Left ventricle myocardium inferior (tissue), 1 donor: ENCODE measurements at regions not wholly inside any gene's neighbourhood (a gene's known extent, or its start where the extent isn't known, plus 50 kb on each side); places are given as distances from the start of the nearest gene placed in this dataset.
A peak's percentile ranks its signal among the peaks of the same experiment; 100 is the strongest.

ENCODE experiments used
- DNase-seq: peaks from one replicate; pipeline ENCODE4 v3.0.0-alpha.2; 2020
- H3K27ac ChIP-seq: fragments of 200-600 bp; replicated peaks from 2 replicates; pipeline ENCODE4 v1.8.0; 2021
- H3K27me3 ChIP-seq: fragments of 200-600 bp; 2 replicates; pipeline ENCODE4 v1.8.0; 2021; ENCODE audit warnings: low read depth
- H3K36me3 ChIP-seq: fragments of 200-600 bp; 2 replicates; pipeline ENCODE4 v1.8.0; 2021
- H3K4me1 ChIP-seq: fragments of 200-600 bp; 2 replicates; pipeline ENCODE4 v1.8.0; 2021
- H3K4me3 ChIP-seq: fragments of 200-600 bp; 2 replicates; pipeline ENCODE4 v1.8.0; 2021; ENCODE audit warnings: mild to moderate bottlenecking, moderate library complexity
- H3K9me3 ChIP-seq: fragments of 200-600 bp; replicated peaks from 2 replicates; pipeline ENCODE4 v1.8.0; 2021
- intact Hi-C: fragments of 100-400 bp; cut with micrococcal nuclease; formaldehyde crosslinking; loops from one replicate; pipeline ENCODE4 v1.11.0; 2022
- TF ChIP-seq, protein P1 (sequence below): fragments of 200-600 bp; IDR thresholded peaks from 2 replicates; pipeline ENCODE4 v1.8.0; 2021; ENCODE audit warnings: antibody characterized with exemption, mild to moderate bottlenecking, borderline replicate concordance
- donor health status: DM: no; HTN: yes; CAD: no; lungs with severe emphysema.

GRCh38 chr2:42853549-42854206, 61.3 kb upstream of the HAAO start:
- H3K4me1 ChIP-seq: peaks cover 22% of the 10 kb centered on the region

GRCh38 chr2:42852798-42853197, 60.4 kb upstream of the HAAO start:
- Histone ChIP-seq H3K36me3 (no peaks in the 10 kb centered on the region), H3K9me3 (no peaks in the 10 kb centered on the region), H3K27me3 (no peaks in the 10 kb centered on the region), H3K4me3 (no peak overlapping the region), H3K27ac (no peak overlapping the region), H3K4me1 (peaks cover 22% of the 10 kb centered on the region)
- TF ChIP-seq, protein P1, sequence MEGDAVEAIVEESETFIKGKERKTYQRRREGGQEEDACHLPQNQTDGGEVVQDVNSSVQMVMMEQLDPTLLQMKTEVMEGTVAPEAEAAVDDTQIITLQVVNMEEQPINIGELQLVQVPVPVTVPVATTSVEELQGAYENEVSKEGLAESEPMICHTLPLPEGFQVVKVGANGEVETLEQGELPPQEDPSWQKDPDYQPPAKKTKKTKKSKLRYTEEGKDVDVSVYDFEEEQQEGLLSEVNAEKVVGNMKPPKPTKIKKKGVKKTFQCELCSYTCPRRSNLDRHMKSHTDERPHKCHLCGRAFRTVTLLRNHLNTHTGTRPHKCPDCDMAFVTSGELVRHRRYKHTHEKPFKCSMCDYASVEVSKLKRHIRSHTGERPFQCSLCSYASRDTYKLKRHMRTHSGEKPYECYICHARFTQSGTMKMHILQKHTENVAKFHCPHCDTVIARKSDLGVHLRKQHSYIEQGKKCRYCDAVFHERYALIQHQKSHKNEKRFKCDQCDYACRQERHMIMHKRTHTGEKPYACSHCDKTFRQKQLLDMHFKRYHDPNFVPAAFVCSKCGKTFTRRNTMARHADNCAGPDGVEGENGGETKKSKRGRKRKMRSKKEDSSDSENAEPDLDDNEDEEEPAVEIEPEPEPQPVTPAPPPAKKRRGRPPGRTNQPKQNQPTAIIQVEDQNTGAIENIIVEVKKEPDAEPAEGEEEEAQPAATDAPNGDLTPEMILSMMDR: no peak
- intact Hi-C loops: loop anchor here (10.0 kb wide), 1 partner anchor 382 kb away; no protein-coding TSS in a partner anchor
- DNase-seq: no peak

More at GRCh38 chr2:42853549-42854206, 61.3 kb upstream of the HAAO start:
- Histone ChIP-seq H3K9me3 (peaks cover 5% of the 10 kb centered on the region), H3K27ac (peak overlapping the region; percentile 81), H3K36me3 (no peaks in the 10 kb centered on the region), H3K27me3 (no peaks in the 10 kb centered on the region), H3K4me3 (no peak overlapping the region)
- TF ChIP-seq, protein P1: no peak
- no peak for DNase-seq
- intact Hi-C loops: loop anchor here (10.0 kb wide), 1 partner anchor 381 kb away; no protein-coding TSS in a partner anchor

DNA sequence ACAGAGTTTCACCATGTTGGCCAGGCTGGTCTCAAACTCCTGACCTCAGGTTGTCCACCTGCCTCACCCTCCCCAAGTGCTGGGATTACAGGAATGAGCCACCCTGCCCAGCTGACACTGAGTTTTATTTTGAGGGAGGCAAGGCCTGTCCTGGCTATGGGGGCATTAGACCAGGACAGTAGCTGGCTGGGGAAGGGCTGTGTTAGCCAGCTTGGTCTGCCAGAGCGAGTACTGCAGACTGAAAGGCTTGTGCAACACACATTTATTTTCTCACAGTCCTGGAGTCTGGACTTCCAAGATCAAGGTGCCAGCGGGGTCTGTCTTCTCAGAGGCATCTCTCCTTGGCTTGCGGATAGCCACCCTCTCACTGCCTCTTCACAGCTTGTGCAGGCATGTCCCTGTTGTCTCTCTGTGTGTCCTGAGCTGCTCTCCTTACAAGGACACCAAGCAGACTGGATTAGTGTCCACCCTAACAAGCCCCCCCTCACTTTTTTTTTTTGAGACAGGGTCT, 59.4 kb upstream of the HAAO start:
- no peaks in the 10 kb centered on the region for H3K9me3 ChIP-seq
- TF ChIP-seq, protein P1: no peak
- no peak overlapping the region for H3K27ac ChIP-seq
- intact Hi-C loops: loop anchor here (10.0 kb wide), 1 partner anchor 383 kb away; no protein-coding TSS in a partner anchor
- H3K4me3 ChIP-seq: no peak overlapping the region
- peaks cover 22% of the 10 kb centered on the region for H3K4me1 ChIP-seq
- no peaks in the 10 kb centered on the region for H3K36me3 ChIP-seq
- no peaks in the 10 kb centered on the region for H3K27me3 ChIP-seq
- no peak for DNase-seq

- no peak overlapping the region for H3K27ac ChIP-seq
- H3K4me3 ChIP-seq: no peak overlapping the region
- no peaks in the 10 kb centered on the region for H3K9me3 ChIP-seq
- TF ChIP-seq, protein P1: no peak
- H3K27me3 ChIP-seq: no peaks in the 10 kb centered on the region
- DNase-seq: no peak
- intact Hi-C loops: loop anchor here (10.0 kb wide), 1 partner anchor 384 kb away; no protein-coding TSS in a partner anchor
- peaks cover 22% of the 10 kb centered on the region for H3K4me1 ChIP-seq
- H3K36me3 ChIP-seq: no peaks in the 10 kb centered on the region
These were observed 58.8 kb upstream of the HAAO start for GRCh38 chr2:42851186-42851585.

GRCh38 chr2:42850016-42850805, 57.8 kb upstream of the HAAO start:
- Histone ChIP-seq H3K4me1 (peaks cover 29% of the 10 kb centered on the region), H3K4me3 (no peak overlapping the region), H3K27ac (no peak overlapping the region), H3K27me3 (no peaks in the 10 kb centered on the region), H3K9me3 (no peaks in the 10 kb centered on the region), H3K36me3 (no peaks in the 10 kb centered on the region)
- intact Hi-C loops: loop anchor here (10.0 kb wide), 1 partner anchor 385 kb away; no protein-coding TSS in a partner anchor
- DNase-seq: no peak
- TF ChIP-seq, protein P1: no peak
